ENCODE measurements at regions not wholly inside any gene's neighbourhood (a gene's known extent, or its start where the extent isn't known, plus 50 kb on each side); places are given as distances from the start of the nearest gene placed in this dataset.

DNA sequence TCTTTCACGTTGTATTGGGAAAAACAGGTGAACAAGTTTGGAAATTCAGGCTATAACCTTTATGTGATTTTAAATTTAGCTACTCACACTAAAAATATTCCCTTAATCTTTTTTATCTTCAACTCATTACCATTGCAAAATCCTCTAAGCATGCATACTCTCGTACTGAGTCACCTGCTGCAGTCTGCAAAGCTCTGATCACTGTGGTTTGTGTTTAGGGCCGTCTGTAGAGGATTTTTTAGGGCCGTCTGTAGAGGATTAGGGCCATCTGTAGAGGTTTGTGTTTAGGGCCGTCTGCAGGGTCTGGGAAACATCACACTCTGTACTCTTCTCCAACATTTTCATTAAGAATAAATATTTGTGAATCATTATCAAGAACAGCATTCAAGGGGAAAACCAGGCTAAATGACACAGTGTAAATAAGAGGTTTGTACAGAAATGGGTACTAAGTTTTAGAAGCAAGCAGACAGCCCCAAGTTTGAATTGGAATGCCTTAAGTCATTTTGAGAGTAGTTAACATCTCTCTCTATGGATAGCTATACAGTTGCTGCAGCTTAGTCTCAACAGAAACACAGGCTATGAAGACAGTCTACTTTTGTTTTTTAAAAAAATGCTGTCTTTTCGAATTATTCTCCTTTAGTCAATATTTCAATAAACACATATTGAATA lies 155.0 kb upstream of the TSLP start:
- Histone ChIP-seq H3K9me3 (ENCODE audit: insufficient read depth, low read length) (no peaks in the 10 kb centered on the region), H3K27me3 (ENCODE audit: insufficient read depth, insufficient read length) (no peaks in the 10 kb centered on the region), H3K4me3 (ENCODE audit: insufficient read length, low read depth) (no peak overlapping the region), H3K36me3 (ENCODE audit: insufficient read depth, insufficient read length, low read length) (no peaks in the 10 kb centered on the region), H3K9ac (ENCODE audit: insufficient read length, low read depth) (no peak overlapping the region), H3K4me1 (ENCODE audit: insufficient read depth, insufficient read length) (no peaks in the 10 kb centered on the region)
- no peak for TF ChIP-seq YY1 (IDR thresholded peaks at IDR 0.05; ENCODE audit: insufficient read depth, insufficient read length)
- TF ChIP-seq ZNF274 (IDR thresholded peaks at IDR 0.05; ENCODE audit: low read depth, low read length), result no peak
- DNase-seq (ENCODE audit: low read depth, low spot score), result peak; percentile 2

DNA sequence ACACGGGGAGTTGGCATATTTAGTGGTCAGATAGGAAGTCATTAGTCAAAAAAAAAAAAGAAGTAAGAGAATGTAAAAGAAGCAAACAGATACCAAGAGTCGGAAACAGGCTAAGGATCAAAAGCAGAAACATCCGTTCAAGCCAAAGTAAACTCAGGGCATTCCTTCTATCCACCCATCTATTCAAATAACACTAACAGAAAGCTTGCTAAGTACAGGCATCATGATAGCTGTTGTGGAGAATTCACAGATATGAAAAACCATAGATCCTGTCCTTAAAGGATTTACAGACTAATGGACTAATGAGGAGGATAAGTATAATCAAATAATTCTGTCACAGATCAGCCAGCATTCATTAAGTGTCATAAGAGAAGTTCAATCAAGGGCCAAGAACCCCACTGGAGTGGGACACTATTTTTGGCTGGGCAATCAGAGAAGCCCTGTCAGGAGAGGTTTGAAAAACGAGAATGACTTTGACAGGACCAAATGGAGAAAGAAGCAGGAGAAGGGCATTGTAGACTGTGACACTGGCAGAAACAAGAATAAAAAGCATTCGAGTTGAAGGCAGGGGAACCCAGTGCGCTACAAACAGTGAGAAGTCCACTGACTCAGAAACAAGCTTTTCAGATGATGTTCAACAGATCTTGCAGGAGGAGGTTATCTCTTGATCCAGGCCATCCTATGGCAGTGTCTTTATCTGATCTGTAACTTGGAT lies 154.2 kb upstream of the TSLP start:
- no peak for TF ChIP-seq ZNF274 (IDR thresholded peaks at IDR 0.05; ENCODE audit: low read depth, low read length)
- no peak for TF ChIP-seq SUZ12 (IDR thresholded peaks at IDR 0.05; ENCODE audit: extremely low read depth, insufficient read depth, insufficient read length)
- TF ChIP-seq YY1 (IDR thresholded peaks at IDR 0.05; ENCODE audit: insufficient read depth, insufficient read length), result no peak
- Histone ChIP-seq H3K4me3 (ENCODE audit: insufficient read length, low read depth) (no peak overlapping the region), H3K4me1 (ENCODE audit: insufficient read depth, insufficient read length) (no peaks in the 10 kb centered on the region), H3K9me3 (ENCODE audit: insufficient read depth, low read length) (no peaks in the 10 kb centered on the region), H3K36me3 (ENCODE audit: insufficient read depth, insufficient read length, low read length) (no peaks in the 10 kb centered on the region), H3K9ac (ENCODE audit: insufficient read length, low read depth) (no peak overlapping the region), H3K27me3 (ENCODE audit: insufficient read depth, insufficient read length) (no peaks in the 10 kb centered on the region)
- no peak for DNase-seq (ENCODE audit: low read depth, low spot score)

DNA sequence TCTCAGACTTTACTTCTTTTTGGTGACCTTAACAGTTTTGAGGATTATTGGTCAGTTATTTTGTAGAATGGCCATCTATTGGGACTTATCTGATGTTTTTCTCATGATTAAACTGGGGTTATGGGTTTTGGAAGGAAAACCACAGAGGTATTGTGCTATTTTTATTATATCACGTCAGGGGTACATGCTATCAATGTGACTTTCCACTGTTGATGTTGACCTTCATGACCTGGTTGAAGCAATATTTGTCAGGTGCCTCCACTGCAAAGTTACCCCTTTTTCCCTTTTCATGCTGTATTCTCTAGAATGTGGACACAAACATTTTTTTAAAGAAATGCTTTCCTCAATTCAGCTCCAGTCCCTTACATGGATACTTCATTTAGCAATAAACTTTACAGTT lies 152.8 kb upstream of the TSLP start:
- Histone ChIP-seq H3K9ac (ENCODE audit: insufficient read length, low read depth) (no peak overlapping the region), H3K36me3 (ENCODE audit: insufficient read depth, insufficient read length, low read length) (no peaks in the 10 kb centered on the region), H3K4me1 (ENCODE audit: insufficient read depth, insufficient read length) (no peaks in the 10 kb centered on the region), H3K4me3 (ENCODE audit: insufficient read length, low read depth) (no peak overlapping the region), H3K9me3 (ENCODE audit: insufficient read depth, low read length) (no peaks in the 10 kb centered on the region), H3K27me3 (ENCODE audit: insufficient read depth, insufficient read length) (no peaks in the 10 kb centered on the region)
- TF ChIP-seq ZNF274 (IDR thresholded peaks at IDR 0.05; ENCODE audit: low read depth, low read length) (no peak), YY1 (IDR thresholded peaks at IDR 0.05; ENCODE audit: insufficient read depth, insufficient read length) (no peak), SUZ12 (IDR thresholded peaks at IDR 0.05; ENCODE audit: extremely low read depth, insufficient read depth, insufficient read length) (no peak)
- DNase-seq (ENCODE audit: low read depth, low spot score), result no peak

DNA sequence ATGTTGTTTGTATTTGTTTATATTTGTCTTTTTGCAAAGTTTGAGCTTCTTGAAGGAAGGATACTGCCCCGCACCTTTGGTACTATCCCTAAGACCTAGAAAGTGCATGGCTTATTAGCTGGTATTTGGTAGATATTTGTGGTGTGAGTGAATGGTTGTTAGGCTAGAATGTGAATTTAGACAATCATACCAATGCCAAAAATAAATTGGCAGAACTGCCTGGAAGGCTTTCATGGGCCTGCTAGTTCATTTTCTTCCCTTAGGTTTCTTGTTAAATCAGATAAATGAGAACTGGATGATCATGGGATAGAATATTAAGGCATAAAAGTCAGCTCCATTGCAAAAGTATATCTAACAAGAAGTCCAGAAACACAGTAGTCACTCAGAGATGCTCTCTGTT lies 147.5 kb upstream of the TSLP start:
- no peak for TF ChIP-seq YY1 (IDR thresholded peaks at IDR 0.05; ENCODE audit: insufficient read depth, insufficient read length)
- no peak for TF ChIP-seq ZNF274 (IDR thresholded peaks at IDR 0.05; ENCODE audit: low read depth, low read length)
- Histone ChIP-seq H3K27me3 (ENCODE audit: insufficient read depth, insufficient read length) (no peaks in the 10 kb centered on the region), H3K4me3 (ENCODE audit: insufficient read length, low read depth) (no peak overlapping the region), H3K9ac (ENCODE audit: insufficient read length, low read depth) (no peak overlapping the region), H3K36me3 (ENCODE audit: insufficient read depth, insufficient read length, low read length) (no peaks in the 10 kb centered on the region), H3K4me1 (ENCODE audit: insufficient read depth, insufficient read length) (no peaks in the 10 kb centered on the region), H3K9me3 (ENCODE audit: insufficient read depth, low read length) (no peaks in the 10 kb centered on the region)
- DNase-seq (ENCODE audit: low read depth, low spot score), result no peak

DNA sequence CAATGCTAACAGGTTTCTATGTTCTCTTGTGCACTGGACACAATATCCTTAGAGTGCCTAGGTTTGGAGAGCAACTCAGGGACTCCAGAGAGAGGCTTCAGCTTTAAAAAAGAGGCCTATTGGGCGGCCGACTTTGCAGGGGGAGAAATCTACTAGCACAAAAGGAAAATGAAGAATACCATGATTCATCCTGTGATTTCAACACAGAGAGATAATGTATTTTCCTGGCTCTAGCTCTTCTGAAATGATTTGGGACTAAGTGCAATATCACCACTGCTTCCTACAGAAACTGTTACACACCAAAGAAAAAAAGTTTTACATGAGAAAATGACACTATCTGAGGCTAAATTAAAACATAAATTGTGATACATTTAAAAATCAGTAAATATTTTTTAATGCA lies 146.1 kb upstream of the TSLP start:
- no peaks in the 10 kb centered on the region for H3K36me3 ChIP-seq (ENCODE audit: insufficient read depth, insufficient read length, low read length)
- no peak overlapping the region for H3K4me3 ChIP-seq (ENCODE audit: insufficient read length, low read depth)
- H3K4me1 ChIP-seq (ENCODE audit: insufficient read depth, insufficient read length), result no peaks in the 10 kb centered on the region
- DNase-seq (ENCODE audit: low read depth, low spot score), result no peak
- H3K9ac ChIP-seq (ENCODE audit: insufficient read length, low read depth), result no peak overlapping the region
- H3K27me3 ChIP-seq (ENCODE audit: insufficient read depth, insufficient read length), result no peaks in the 10 kb centered on the region
- H3K9me3 ChIP-seq (ENCODE audit: insufficient read depth, low read length), result no peaks in the 10 kb centered on the region
- no peak for TF ChIP-seq YY1 (IDR thresholded peaks at IDR 0.05; ENCODE audit: insufficient read depth, insufficient read length)
- no peak for TF ChIP-seq ZNF274 (IDR thresholded peaks at IDR 0.05; ENCODE audit: low read depth, low read length)
- no peak for TF ChIP-seq SUZ12 (IDR thresholded peaks at IDR 0.05; ENCODE audit: extremely low read depth, insufficient read depth, insufficient read length)

DNA sequence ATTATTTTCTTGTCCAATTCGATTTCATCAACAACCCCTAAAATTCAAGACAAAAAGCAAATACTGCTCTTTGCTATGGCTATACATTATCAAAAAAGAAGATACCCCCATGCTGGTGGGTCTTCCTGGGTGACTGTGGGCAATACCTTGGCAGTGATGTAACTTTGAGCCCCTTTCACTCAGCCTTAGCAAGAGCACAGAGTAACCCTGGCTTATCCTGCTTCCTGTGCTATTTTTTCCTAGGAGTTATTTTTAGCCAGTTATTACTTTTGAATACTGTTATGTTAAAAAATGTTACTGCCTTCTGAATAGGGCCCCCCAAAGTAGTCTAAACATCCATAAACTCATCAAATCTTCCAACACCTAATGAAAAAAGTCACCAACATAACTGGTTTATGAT lies 145.6 kb upstream of the TSLP start:
- TF ChIP-seq ZNF274 (IDR thresholded peaks at IDR 0.05; ENCODE audit: low read depth, low read length) (no peak), YY1 (IDR thresholded peaks at IDR 0.05; ENCODE audit: insufficient read depth, insufficient read length) (no peak), SUZ12 (IDR thresholded peaks at IDR 0.05; ENCODE audit: extremely low read depth, insufficient read depth, insufficient read length) (no peak)
- H3K36me3 ChIP-seq (ENCODE audit: insufficient read depth, insufficient read length, low read length), result no peaks in the 10 kb centered on the region
- no peaks in the 10 kb centered on the region for H3K27me3 ChIP-seq (ENCODE audit: insufficient read depth, insufficient read length)
- no peak overlapping the region for H3K9ac ChIP-seq (ENCODE audit: insufficient read length, low read depth)
- DNase-seq (ENCODE audit: low read depth, low spot score), result no peak
- H3K4me3 ChIP-seq (ENCODE audit: insufficient read length, low read depth), result no peak overlapping the region
- H3K9me3 ChIP-seq (ENCODE audit: insufficient read depth, low read length), result no peaks in the 10 kb centered on the region
- H3K4me1 ChIP-seq (ENCODE audit: insufficient read depth, insufficient read length), result no peaks in the 10 kb centered on the region

DNA sequence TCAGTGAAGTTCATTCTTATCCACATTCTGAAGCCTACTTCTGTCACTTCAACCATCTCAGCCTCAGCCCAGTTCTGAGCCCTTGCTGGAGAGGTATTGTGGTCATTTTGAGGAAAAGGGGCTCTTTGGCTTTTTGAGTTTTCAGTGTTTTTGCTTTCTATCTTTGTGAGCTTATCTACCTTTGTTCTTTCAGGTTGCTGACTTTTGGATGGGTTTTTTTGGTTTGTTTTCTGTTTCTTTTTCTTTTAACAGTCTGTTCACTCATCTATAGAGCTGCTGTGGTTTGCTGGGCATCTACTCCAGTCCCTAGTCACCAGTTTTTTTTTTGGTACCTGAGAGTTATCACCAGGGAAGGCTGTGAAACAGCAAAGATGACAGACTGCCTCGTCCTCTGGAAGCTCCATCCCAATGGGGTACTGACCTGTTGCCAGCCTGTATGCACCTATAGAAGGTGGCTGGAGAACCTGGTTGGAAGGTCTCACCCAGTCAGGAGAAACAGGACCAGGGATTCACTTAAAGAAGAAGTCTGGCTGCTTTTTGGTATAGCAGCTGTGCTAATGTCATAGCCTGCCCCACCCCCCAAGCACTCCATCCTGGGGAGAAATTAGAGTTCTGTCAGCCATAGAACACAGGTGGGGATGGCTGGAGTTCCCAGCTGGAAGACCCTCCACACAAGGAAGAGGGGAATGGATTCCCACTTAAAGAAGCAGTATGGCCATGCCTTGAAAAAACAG lies 138.6 kb upstream of the TSLP start:
- H3K27me3 ChIP-seq (ENCODE audit: insufficient read depth, insufficient read length), result no peaks in the 10 kb centered on the region
- H3K9me3 ChIP-seq (ENCODE audit: insufficient read depth, low read length), result no peaks in the 10 kb centered on the region

More for the DNA sequence above, 138.6 kb upstream of the TSLP start:
- no peak for DNase-seq (ENCODE audit: low read depth, low spot score)
- Histone ChIP-seq H3K36me3 (ENCODE audit: insufficient read depth, insufficient read length, low read length) (no peaks in the 10 kb centered on the region), H3K4me1 (ENCODE audit: insufficient read depth, insufficient read length) (no peaks in the 10 kb centered on the region), H3K4me3 (ENCODE audit: insufficient read length, low read depth) (no peak overlapping the region), H3K9ac (ENCODE audit: insufficient read length, low read depth) (no peak overlapping the region)
- no peak for TF ChIP-seq YY1 (IDR thresholded peaks at IDR 0.05; ENCODE audit: insufficient read depth, insufficient read length)
- no peak for TF ChIP-seq ZNF274 (IDR thresholded peaks at IDR 0.05; ENCODE audit: low read depth, low read length)
- no peak for TF ChIP-seq SUZ12 (IDR thresholded peaks at IDR 0.05; ENCODE audit: extremely low read depth, insufficient read depth, insufficient read length)
